ENCODE measurements at regions not wholly inside any gene's neighbourhood (a gene's known extent, or its start where the extent isn't known, plus 50 kb on each side); places are given as distances from the start of the nearest gene placed in this dataset.

DNA sequence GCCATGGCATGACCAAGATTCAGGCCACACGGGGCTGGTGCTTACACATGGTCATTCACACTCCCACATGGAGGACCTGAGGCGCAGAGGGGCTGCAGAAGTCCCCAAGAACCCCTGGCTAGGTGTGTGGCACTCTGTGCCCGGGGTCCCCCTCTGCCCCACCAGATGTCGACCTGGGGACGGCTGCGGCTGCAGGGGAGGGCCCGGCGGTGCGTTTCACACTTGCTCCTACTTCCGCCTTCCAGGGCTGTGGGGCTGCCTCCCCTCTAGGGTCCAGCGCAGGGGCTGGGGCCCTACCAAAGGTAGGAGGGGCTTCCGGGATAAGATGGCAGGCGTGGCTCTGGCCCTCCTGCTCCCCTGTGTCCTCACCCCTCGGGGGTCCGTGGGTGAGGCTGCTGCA is 81.1 kb upstream of the SLCO4A1 start:
- TF ChIP-seq, protein P1, sequence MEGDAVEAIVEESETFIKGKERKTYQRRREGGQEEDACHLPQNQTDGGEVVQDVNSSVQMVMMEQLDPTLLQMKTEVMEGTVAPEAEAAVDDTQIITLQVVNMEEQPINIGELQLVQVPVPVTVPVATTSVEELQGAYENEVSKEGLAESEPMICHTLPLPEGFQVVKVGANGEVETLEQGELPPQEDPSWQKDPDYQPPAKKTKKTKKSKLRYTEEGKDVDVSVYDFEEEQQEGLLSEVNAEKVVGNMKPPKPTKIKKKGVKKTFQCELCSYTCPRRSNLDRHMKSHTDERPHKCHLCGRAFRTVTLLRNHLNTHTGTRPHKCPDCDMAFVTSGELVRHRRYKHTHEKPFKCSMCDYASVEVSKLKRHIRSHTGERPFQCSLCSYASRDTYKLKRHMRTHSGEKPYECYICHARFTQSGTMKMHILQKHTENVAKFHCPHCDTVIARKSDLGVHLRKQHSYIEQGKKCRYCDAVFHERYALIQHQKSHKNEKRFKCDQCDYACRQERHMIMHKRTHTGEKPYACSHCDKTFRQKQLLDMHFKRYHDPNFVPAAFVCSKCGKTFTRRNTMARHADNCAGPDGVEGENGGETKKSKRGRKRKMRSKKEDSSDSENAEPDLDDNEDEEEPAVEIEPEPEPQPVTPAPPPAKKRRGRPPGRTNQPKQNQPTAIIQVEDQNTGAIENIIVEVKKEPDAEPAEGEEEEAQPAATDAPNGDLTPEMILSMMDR (IDR thresholded peaks at IDR 0.05) = no peak
- no peak for TF ChIP-seq POLR2A (IDR thresholded peaks at IDR 0.05; ENCODE audit: low read length)
- no peak for TF ChIP-seq CEBPB (IDR thresholded peaks at IDR 0.05)
- TF ChIP-seq, protein P2, sequence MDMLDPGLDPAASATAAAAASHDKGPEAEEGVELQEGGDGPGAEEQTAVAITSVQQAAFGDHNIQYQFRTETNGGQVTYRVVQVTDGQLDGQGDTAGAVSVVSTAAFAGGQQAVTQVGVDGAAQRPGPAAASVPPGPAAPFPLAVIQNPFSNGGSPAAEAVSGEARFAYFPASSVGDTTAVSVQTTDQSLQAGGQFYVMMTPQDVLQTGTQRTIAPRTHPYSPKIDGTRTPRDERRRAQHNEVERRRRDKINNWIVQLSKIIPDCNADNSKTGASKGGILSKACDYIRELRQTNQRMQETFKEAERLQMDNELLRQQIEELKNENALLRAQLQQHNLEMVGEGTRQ (IDR thresholded peaks at IDR 0.05) = no peak
- TF ChIP-seq HDAC2 (IDR thresholded peaks at IDR 0.05) = no peak

Measured in A549 (cell line).